ENCODE measurements at regions not wholly inside any gene's neighbourhood (a gene's known extent, or its start where the extent isn't known, plus 50 kb on each side); places are given as distances from the start of the nearest gene placed in this dataset.

- no peaks in the 10 kb centered on the region for H3K9me3 ChIP-seq
- no peak overlapping the region for H3K27ac ChIP-seq
- no peak overlapping the region for H3K4me2 ChIP-seq
- no peak for TF ChIP-seq REST (IDR thresholded peaks at IDR 0.05)
- no peak for TF ChIP-seq NFE2L2 (conservative IDR thresholded peaks at IDR 0.05; ENCODE audit: low read length)
- TF ChIP-seq POLR2A (IDR thresholded peaks at IDR 0.05; ENCODE audit: low read length): no peak
- TF ChIP-seq NPAS2 (CRISPR knock-in tag; IDR thresholded peaks at IDR 0.05; ENCODE audit: borderline replicate concordance): no peak
- no peak for TF ChIP-seq MYC (IDR thresholded peaks at IDR 0.05; ENCODE audit: borderline replicate concordance, low read length)
- no peak for TF ChIP-seq CBX8 (IDR thresholded peaks at IDR 0.05)
- TF ChIP-seq FOSB (CRISPR knock-in tag; IDR thresholded peaks at IDR 0.05): no peak
- no peak for TF ChIP-seq CEBPB (IDR thresholded peaks at IDR 0.05)
- TF ChIP-seq RFX5 (IDR thresholded peaks at IDR 0.05): no peak
- TF ChIP-seq CTCF (IDR thresholded peaks at IDR 0.05): no peak
- TF ChIP-seq RCOR1 (IDR thresholded peaks at IDR 0.05; ENCODE audit: low read depth, low read length): no peak
- H3K4me3 ChIP-seq: no peak overlapping the region
- no peak for ATAC-seq
- no peak for FAIRE-seq
- CTCF ChIA-PET: interaction anchor here (0.9 kb wide), 1 partner anchor 9 kb away, joined by 3 read pairs; no protein-coding TSS in a partner anchor
- whole genome bisulfite sequencing (ENCODE audit: missing lambda C conversion rate): 15% methylated on average over 8 of the region's 8 CpGs
- POLR2A ChIA-PET: no interaction called here
- no peaks in the 10 kb centered on the region for H3K4me1 ChIP-seq
- DNase-seq (ENCODE audit: low read depth in 1 of 2, low spot score in 1 of 2): no peak
Measured at GRCh38 chr1:30635391-30635975, 87.9 kb downstream of the MATN1 start.

- ATAC-seq (no peak), DNase-seq (ENCODE audit: low read depth in 1 of 2, low spot score in 1 of 2) (no peak), FAIRE-seq (no peak)
- H3K27ac ChIP-seq: no peak overlapping the region
- no peaks in the 10 kb centered on the region for H3K9me3 ChIP-seq
- 41% methylated on average over 5 of the region's 5 CpGs for WGBS (ENCODE audit: missing lambda C conversion rate)
- ChIA-PET POLR2A (no interaction called here), CTCF (no interaction called here)
- H3K4me3 ChIP-seq: no peak overlapping the region
- H3K4me1 ChIP-seq: no peaks in the 10 kb centered on the region
- no peak overlapping the region for H3K4me2 ChIP-seq
- TF ChIP-seq MAX (IDR thresholded peaks at IDR 0.05): no peak
- TF ChIP-seq USF2 (IDR thresholded peaks at IDR 0.05): no peak
- no peak for TF ChIP-seq MAFK (IDR thresholded peaks at IDR 0.05; ENCODE audit: partially characterized antibody)
- no peak for TF ChIP-seq EHMT2 (IDR thresholded peaks at IDR 0.05; ENCODE audit: low read depth)
- no peak for TF ChIP-seq HOXB13 (CRISPR knock-in tag; IDR thresholded peaks at IDR 0.05; ENCODE audit: low read depth)
- no peak for TF ChIP-seq E2F6 (IDR thresholded peaks at IDR 0.05; ENCODE audit: borderline replicate concordance, low read depth)
- no peak for TF ChIP-seq ZC3H11A (IDR thresholded peaks at IDR 0.05)
- no peak for TF ChIP-seq ATOH8 (CRISPR knock-in tag; IDR thresholded peaks at IDR 0.05; ENCODE audit: low read depth)
- no peak for TF ChIP-seq TFCP2L1 (CRISPR knock-in tag; IDR thresholded peaks at IDR 0.05)
- TF ChIP-seq RAD21 (conservative IDR thresholded peaks at IDR 0.05 in 1 of 2, IDR thresholded peaks at IDR 0.05 in 1 of 2): no peak
- TF ChIP-seq ZSCAN20 (CRISPR knock-in tag; IDR thresholded peaks at IDR 0.05): no peak
- no peak for TF ChIP-seq KDM1A (IDR thresholded peaks at IDR 0.05; ENCODE audit: low read depth)
- TF ChIP-seq MAZ (IDR thresholded peaks at IDR 0.05; ENCODE audit: borderline replicate concordance, low read depth, low read length): no peak
- TF ChIP-seq NR3C1 (IDR thresholded peaks at IDR 0.05): no peak
- TF ChIP-seq ZFP36 (IDR thresholded peaks at IDR 0.05; ENCODE audit: borderline replicate concordance, partially characterized antibody): no peak
- no peak for TF ChIP-seq PBX3 (IDR thresholded peaks at IDR 0.05)
- no peak for TF ChIP-seq NPAS2 (CRISPR knock-in tag; IDR thresholded peaks at IDR 0.05; ENCODE audit: borderline replicate concordance)
- no peak for TF ChIP-seq HOXA7 (CRISPR knock-in tag; IDR thresholded peaks at IDR 0.05)
Measured at GRCh38 chr1:30634507-30634906, 88.9 kb downstream of the MATN1 start.
